ENCODE measurements at regions not wholly inside any gene's neighbourhood (a gene's known extent, or its start where the extent isn't known, plus 50 kb on each side); places are given as distances from the start of the nearest gene placed in this dataset.

DNA sequence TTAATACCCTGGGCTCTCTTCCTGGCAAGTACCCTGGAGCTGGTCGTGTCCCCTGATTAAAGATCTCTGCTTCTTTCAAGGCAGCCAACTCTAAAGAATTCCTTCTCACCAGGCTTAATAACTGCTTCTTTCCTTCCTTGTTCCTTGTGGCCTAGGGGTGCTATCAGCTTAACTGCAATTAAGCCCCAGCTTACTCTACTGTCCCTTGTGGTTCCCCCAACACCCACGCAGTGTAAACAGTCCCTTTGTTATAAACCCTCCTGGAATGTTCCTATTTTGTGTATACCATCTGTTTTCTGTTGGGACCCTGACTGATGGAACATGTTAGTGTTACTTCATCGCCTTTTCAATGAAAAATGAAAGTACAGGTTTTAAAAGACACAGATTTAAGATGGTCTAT lies 126.4 kb upstream of the KIRREL3 start:
- 0 to 83% (median 63%) methylated on average over 1 to 3 of the region's 3 CpGs; no CpG with 5 or more reads in 2 of the 10 experiments for WGBS, 10 experiments
- in situ Hi-C loops (cut with MboI; ENCODE audit: low pct_unique_long_range_greater_than_20kb in 2 of 9, low sequenced_read_pairs in 9 of 9, unreplicated experiment in 9 of 9) = no loop called here
- ATAC-seq (replicated peaks in 6 of 8) = no peak
- Histone ChIP-seq H3K4me1 (replicated peaks in 1 of 2) (no peaks in the 10 kb centered on the region), H3K4me3 (no peak overlapping the region), H3K27ac (no peak overlapping the region)

DNA sequence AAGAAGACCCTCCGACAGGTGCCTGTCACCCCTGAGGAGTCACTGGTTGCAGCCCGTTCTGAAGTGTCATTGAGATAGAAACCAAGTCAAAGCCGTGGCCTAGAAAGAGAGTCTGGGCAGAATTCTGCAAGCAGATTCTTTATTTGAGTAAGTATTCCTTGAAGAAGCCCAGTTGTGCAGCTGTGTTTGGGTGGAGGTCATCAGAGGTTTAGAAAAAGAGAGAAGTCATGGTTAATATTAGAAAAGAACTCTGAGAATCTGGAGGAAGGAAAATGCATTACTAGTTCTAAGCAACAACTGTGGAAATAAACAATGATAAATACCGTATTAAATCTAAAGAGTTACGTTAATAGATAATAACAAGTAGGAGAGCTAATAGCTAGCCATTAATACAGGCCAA lies 118.8 kb upstream of the KIRREL3 start:
- in situ Hi-C loops (cut with MboI; ENCODE audit: low pct_unique_long_range_greater_than_20kb in 2 of 9, low sequenced_read_pairs in 9 of 9, unreplicated experiment in 9 of 9) = no loop called here
- peaks cover 10 to 12% of the 10 kb centered on the region in 2 donors for H3K4me1 ChIP-seq (replicated peaks in 1 of 2)
- WGBS, 10 experiments = 4 to 100% (median 79%) methylated on average over 2 to 5 of the region's 5 CpGs

DNA sequence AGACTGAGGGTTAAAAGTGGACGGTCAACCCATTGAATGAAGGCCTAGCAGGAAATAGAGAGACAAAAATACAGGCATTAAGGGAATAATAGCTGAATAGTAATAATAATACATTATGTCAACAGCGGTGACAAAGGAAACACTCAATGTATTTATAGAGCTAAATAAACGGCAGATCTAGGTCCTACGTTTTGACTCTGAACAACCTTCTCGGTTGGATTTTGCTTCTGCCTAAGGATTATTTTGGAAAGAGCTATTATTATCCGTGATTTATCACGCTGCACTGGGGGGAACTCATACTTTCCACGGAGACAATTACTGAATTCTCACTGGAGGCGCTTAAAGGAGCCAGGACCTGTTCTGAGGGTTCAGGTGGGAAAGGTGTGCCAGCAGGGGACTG lies 118.2 kb upstream of the KIRREL3 start:
- WGBS, 10 experiments = 15 to 100% (median 78%) methylated on average over 4 to 9 of the region's 9 CpGs; no CpG with 5 or more reads in 1 of the 10 experiments
- no peak for ATAC-seq (replicated peaks in 6 of 8)
- in situ Hi-C loops (cut with MboI; ENCODE audit: low pct_unique_long_range_greater_than_20kb in 2 of 9, low sequenced_read_pairs in 9 of 9, unreplicated experiment in 9 of 9) = no loop called here
- Histone ChIP-seq H3K4me3 (no peak overlapping the region), H3K27ac (no peak overlapping the region), H3K4me1 (replicated peaks in 1 of 2) (peaks cover 10 to 12% of the 10 kb centered on the region in 2 donors)

More for the DNA sequence above, 118.8 kb upstream of the KIRREL3 start:
- Histone ChIP-seq H3K27ac (no peak overlapping the region), H3K4me3 (no peak overlapping the region)
- peak in 2 of 8 experiments; percentile 49 to 90 for ATAC-seq (replicated peaks in 6 of 8)

DNA sequence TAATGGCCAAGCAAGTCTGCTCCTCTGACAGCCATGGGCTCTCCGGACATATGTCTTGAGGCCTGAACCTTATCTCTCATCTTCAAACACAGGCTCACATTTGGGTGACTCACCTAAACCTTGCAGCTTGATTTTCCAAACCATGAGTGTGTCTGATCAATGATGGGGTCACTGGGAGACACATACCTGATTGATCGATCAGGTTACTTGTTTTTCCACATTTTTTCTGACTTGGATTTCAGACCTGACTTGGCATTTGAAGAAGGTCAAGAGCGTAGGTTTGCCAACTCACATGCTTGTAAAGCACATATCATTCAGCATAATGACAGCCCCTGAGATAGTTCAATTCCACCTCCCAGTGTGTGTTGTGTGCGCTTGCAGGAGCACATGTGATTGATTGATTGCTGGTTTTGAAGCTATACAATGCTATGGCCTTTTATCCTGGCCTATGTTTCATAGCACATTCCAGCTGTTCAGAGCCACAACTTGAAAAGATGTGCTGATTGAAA lies 116.7 kb upstream of the KIRREL3 start:
- peak in 4 of 8 experiments; percentile 35 to 56 (median 50) for ATAC-seq (replicated peaks in 6 of 8)
- no peak overlapping the region for H3K4me3 ChIP-seq
- H3K4me1 ChIP-seq (replicated peaks in 1 of 2) = peaks cover 10 to 12% of the 10 kb centered on the region in 2 donors
- no peak overlapping the region for H3K27ac ChIP-seq
- in situ Hi-C loops (cut with MboI; ENCODE audit: low pct_unique_long_range_greater_than_20kb in 2 of 9, low sequenced_read_pairs in 9 of 9, unreplicated experiment in 9 of 9) = no loop called here
- WGBS, 10 experiments = 15 to 100% (median 68%) methylated on average over 1 to 3 of the region's 4 CpGs; no CpG with 5 or more reads in 1 of the 10 experiments

DNA sequence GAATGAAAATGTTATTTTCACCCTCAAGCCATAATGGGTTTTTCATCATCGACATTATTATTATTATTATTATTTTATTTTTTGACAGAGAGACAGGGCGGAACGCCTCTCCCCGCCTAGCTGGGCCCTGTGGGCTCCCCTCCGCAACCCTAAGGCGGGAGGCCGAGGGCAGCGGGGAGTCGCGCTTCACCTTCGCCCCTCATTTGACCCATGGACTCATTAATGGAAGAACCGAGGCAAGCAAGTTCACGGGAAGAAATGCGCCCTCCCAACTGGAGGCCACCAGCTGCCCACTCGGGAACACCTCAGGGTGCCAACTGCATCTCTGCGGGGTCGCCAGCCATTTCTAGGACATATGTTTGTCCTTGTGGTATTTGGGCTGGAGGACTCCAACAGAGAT lies 115.3 kb upstream of the KIRREL3 start:
- Histone ChIP-seq H3K4me1 (replicated peaks in 1 of 2) (peaks cover 13 to 23% of the 10 kb centered on the region in 2 donors), H3K27ac (no peak overlapping the region), H3K4me3 (no peak overlapping the region)
- in situ Hi-C loops (cut with MboI; ENCODE audit: low pct_unique_long_range_greater_than_20kb in 2 of 9, low sequenced_read_pairs in 9 of 9, unreplicated experiment in 9 of 9) = no loop called here
- ATAC-seq (replicated peaks in 6 of 8) = no peak
- WGBS, 10 experiments = 51 to 90% (median 71%) methylated on average over 5 to 11 of the region's 17 CpGs; no CpG with 5 or more reads in 5 of the 10 experiments

DNA sequence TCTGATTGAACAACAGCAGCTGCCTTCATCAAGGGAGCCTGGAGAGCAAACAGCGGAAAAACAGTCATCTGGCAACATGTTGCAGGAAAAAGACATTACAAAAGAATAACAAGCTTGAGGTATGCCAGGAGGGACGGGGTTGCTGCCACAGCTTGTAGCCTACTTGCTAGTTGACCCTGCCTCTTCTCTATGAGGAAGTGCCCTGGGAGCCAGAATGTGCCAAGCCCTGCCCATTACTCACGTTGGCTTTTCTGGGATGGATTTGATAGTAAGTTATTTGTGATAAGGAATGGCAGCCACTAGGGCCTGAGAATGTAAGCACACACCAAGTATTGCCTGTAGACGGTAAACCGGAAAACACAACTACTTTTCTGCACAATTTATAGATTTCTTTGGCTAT lies 113.5 kb upstream of the KIRREL3 start:
- Histone ChIP-seq H3K4me1 (replicated peaks in 1 of 2) (peaks cover 31 to 41% of the 10 kb centered on the region in 2 donors), H3K27ac (no peak overlapping the region), H3K4me3 (no peak overlapping the region)
- 0 to 100% (median 83%) methylated on average over 1 to 5 of the region's 5 CpGs; no CpG with 5 or more reads in 1 of the 10 experiments for WGBS, 10 experiments
- no peak for ATAC-seq (replicated peaks in 6 of 8)
- in situ Hi-C loops (cut with MboI; ENCODE audit: low pct_unique_long_range_greater_than_20kb in 2 of 9, low sequenced_read_pairs in 9 of 9, unreplicated experiment in 9 of 9) = no loop called here

GRCh38 chr11:127110542-127110941 lies 110.0 kb upstream of the KIRREL3 start:
- peak overlapping the region in 1 of 2 donors; percentile 29 for H3K27ac ChIP-seq
- WGBS, 10 experiments = 8 to 80% (median 65%) methylated on average over 1 to 6 of the region's 6 CpGs; no CpG with 5 or more reads in 4 of the 10 experiments
- H3K4me3 ChIP-seq = no peak overlapping the region
- in situ Hi-C loops (cut with MboI; ENCODE audit: low pct_unique_long_range_greater_than_20kb in 2 of 9, low sequenced_read_pairs in 9 of 9, unreplicated experiment in 9 of 9) = no loop called here
- peak in 1 of 8 experiments; percentile 17 for ATAC-seq (replicated peaks in 6 of 8)
- peaks cover 48 to 60% of the 10 kb centered on the region in 2 donors for H3K4me1 ChIP-seq (replicated peaks in 1 of 2)

GRCh38 chr11:127109796-127110480 lies 109.4 kb upstream of the KIRREL3 start:
- in situ Hi-C loops (cut with MboI; ENCODE audit: low pct_unique_long_range_greater_than_20kb in 2 of 9, low sequenced_read_pairs in 9 of 9, unreplicated experiment in 9 of 9) = no loop called here
- Histone ChIP-seq H3K27ac (peak overlapping the region in 1 of 2 donors; percentile 29), H3K4me1 (replicated peaks in 1 of 2) (peaks cover 49 to 66% of the 10 kb centered on the region in 2 donors), H3K4me3 (no peak overlapping the region)
- peak in 4 of 8 experiments; percentile 17 to 63 (median 59) for ATAC-seq (replicated peaks in 6 of 8)
- 0 to 20% (median 0%) methylated on average over 1 to 4 of the region's 5 CpGs; no CpG with 5 or more reads in 2 of the 10 experiments for WGBS, 10 experiments

GRCh38 chr11:127108838-127109237 lies 108.3 kb upstream of the KIRREL3 start:
- 10 to 100% (median 33%) methylated on average over 1 to 2 of the region's 3 CpGs; no CpG with 5 or more reads in 2 of the 10 experiments for WGBS, 10 experiments
- in situ Hi-C loops (cut with MboI; ENCODE audit: low pct_unique_long_range_greater_than_20kb in 2 of 9, low sequenced_read_pairs in 9 of 9, unreplicated experiment in 9 of 9) = no loop called here
- peaks cover 49 to 69% of the 10 kb centered on the region in 2 donors for H3K4me1 ChIP-seq (replicated peaks in 1 of 2)
- no peak overlapping the region for H3K27ac ChIP-seq
- H3K4me3 ChIP-seq = no peak overlapping the region
- peak in 3 of 8 experiments; percentile 33 to 56 (median 49) for ATAC-seq (replicated peaks in 6 of 8)

DNA sequence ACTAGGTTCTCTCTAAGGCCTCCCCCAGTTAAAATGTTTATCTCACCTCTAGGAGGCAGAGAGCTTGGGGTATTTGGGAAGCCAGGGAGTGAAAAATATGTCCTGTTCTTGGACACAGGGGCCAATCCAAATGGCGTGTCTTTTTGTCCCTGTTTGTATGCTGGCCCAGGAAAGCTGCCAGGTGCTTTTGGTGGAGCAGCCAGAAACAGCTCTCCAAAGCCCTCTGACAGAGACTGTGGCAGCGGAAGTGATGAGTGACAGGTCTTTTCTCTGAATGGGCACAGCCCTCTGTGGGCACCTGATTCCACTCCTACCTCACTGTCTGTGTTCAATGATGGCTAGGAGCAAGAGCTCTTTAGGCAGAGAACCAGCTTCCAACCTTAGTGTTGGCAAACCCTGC lies 106.4 kb upstream of the KIRREL3 start:
- ATAC-seq (replicated peaks in 6 of 8) = no peak
- Histone ChIP-seq H3K27ac (peak overlapping the region; percentile 49 to 65), H3K4me1 (replicated peaks in 1 of 2) (peaks cover 49 to 67% of the 10 kb centered on the region in 2 donors), H3K4me3 (no peak overlapping the region)
- in situ Hi-C loops (cut with MboI; ENCODE audit: low pct_unique_long_range_greater_than_20kb in 2 of 9, low sequenced_read_pairs in 9 of 9, unreplicated experiment in 9 of 9) = no loop called here
- WGBS, 10 experiments = 20 to 100% (median 63%) methylated on average over 1 to 2 of the region's 2 CpGs; no CpG with 5 or more reads in 6 of the 10 experiments

- peaks cover 51 to 67% of the 10 kb centered on the region in 2 donors for H3K4me1 ChIP-seq (replicated peaks in 1 of 2)
- in situ Hi-C loops (cut with MboI; ENCODE audit: low pct_unique_long_range_greater_than_20kb in 2 of 9, low sequenced_read_pairs in 9 of 9, unreplicated experiment in 9 of 9) = no loop called here
- whole genome bisulfite sequencing, 10 experiments = 0 to 65% (median 23%) methylated on average over 1 to 11 of the region's 15 CpGs; no CpG with 5 or more reads in 1 of the 10 experiments
- H3K27ac ChIP-seq = peak overlapping the region; percentile 49 to 65
- no peak overlapping the region for H3K4me3 ChIP-seq
- ATAC-seq (replicated peaks in 6 of 8) = peak; percentile 54 to 91 (median 76)
Measured at GRCh38 chr11:127105593-127106541, 105.3 kb upstream of the KIRREL3 start.

DNA sequence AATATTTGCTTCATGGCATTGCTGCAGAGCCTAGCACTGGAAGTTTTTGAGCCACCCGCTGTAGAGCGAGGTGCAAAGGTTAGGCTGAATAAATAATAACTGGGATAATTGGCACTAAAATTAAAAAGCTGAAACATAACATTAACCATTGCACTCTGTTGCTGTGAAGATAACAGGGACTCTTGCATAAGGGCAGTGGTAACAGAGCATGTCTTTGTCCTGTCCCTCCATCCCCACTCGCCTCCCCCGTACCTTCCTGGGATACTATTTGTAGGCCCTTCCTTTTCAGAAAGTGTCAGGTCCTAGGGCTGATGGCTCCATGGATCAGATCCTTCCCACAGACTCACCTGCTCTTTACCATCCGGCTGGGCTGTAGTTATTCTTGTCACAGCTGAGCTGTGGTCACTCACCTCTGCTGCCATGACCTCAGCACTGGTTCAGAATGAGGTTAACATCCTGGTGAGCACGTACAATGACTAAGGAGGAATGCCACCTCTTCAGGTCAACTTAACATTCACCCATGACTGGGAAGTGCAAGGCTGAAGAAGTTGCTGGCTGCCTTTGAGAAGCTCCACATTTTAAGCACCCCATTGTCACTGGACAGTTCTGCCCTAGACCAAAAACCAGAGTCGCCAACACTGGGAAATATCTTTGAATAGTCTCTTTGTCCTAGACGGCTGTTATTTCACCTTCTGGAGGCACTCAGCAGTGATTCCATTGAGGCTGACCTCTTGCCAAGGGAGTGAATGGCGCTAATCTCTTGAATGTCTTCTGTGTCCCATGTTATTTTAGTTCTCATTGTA lies 103.2 kb upstream of the KIRREL3 start:
- H3K4me1 ChIP-seq (replicated peaks in 1 of 2) = peaks cover 31 to 47% of the 10 kb centered on the region in 2 donors
- in situ Hi-C loops (cut with MboI; ENCODE audit: low pct_unique_long_range_greater_than_20kb in 2 of 9, low sequenced_read_pairs in 9 of 9, unreplicated experiment in 9 of 9) = no loop called here
- H3K4me3 ChIP-seq = no peak overlapping the region
- 21 to 100% (median 74%) methylated on average over 1 to 9 of the region's 9 CpGs for WGBS, 10 experiments
- ATAC-seq (replicated peaks in 6 of 8) = no peak
- H3K27ac ChIP-seq = no peak overlapping the region
